ENCODE measurements at regions not wholly inside any gene's neighbourhood (a gene's known extent, or its start where the extent isn't known, plus 50 kb on each side); places are given as distances from the start of the nearest gene placed in this dataset.

DNA sequence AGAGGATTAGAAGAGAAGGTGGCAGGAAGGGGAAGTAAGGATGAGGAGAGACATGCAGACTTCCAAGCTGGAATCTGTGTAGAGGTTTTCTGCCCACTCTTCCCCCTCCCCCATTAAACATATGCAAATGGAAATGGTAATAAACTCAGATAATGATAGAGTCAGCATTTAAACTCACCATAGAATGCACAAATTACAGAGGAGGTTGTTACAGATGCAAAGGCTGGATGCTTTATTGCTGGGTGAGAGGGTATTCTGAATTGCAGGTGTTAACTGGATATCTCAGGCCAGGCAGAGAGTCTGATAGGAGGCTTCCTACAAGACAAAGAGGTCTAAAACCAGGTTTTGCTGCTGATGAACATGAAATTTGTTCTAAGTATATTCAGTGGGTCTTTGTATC is 372.5 kb downstream of the SEC16B start:
- intact Hi-C loops (cut with micrococcal nuclease) = no loop called here
- H3K27me3 ChIP-seq (ENCODE audit: control insufficient read depth, insufficient read depth, low read length) = no peaks in the 10 kb centered on the region
- no peaks in the 10 kb centered on the region for H3K9me3 ChIP-seq (ENCODE audit: control insufficient read depth, insufficient read depth, low read length)

More for the DNA sequence above, 372.5 kb downstream of the SEC16B start:
- no peak overlapping the region for H2AK9ac ChIP-seq (replicated peaks; ENCODE audit: low read depth, low read length, poor library complexity)
- BruUV-seq (replicated peaks) = no TSS peak
- no peak overlapping the region for H3K27ac ChIP-seq (ENCODE audit: insufficient read depth, low read length)
- CTCF ChIA-PET = no interaction called here
- no peaks in the 10 kb centered on the region for H4K20me1 ChIP-seq (ENCODE audit: insufficient read depth, low read length)
- no peak overlapping the region for H3K9ac ChIP-seq (ENCODE audit: low read depth, low read length)
- H3K56ac ChIP-seq (ENCODE audit: extremely low read depth, insufficient read depth, low read length) = no peak overlapping the region
- H3K79me1 ChIP-seq (ENCODE audit: low read depth in 1 of 2, low read length in 2 of 2) = no peaks in the 10 kb centered on the region
- POLR2A ChIA-PET (ENCODE audit: unreplicated experiment) = no interaction called here
- H3K14ac ChIP-seq (replicated peaks; ENCODE audit: low read depth, low read length) = no peak overlapping the region
- H3K4me1 ChIP-seq (ENCODE audit: control insufficient read depth, insufficient read depth, low read length) = no peaks in the 10 kb centered on the region
- no peak overlapping the region for H4K8ac ChIP-seq (ENCODE audit: low read depth in 2 of 2, low read length in 2 of 2)
- H3K36me3 ChIP-seq (ENCODE audit: control insufficient read depth, insufficient read depth, low read length) = no peaks in the 10 kb centered on the region
- no peak overlapping the region for H3K18ac ChIP-seq (ENCODE audit: low read depth, low read length)
- no peak for DNase-seq
- H3K23ac ChIP-seq (ENCODE audit: low read depth, low read length) = no peak overlapping the region
- H2BK120ac ChIP-seq (ENCODE audit: low read depth, low read length) = no peak overlapping the region
- no peak overlapping the region for H2AFZ ChIP-seq (replicated peaks; ENCODE audit: low read length, poor library complexity)
- no peak overlapping the region for H2AK5ac ChIP-seq (ENCODE audit: low read depth, low read length)
- ATAC-seq (ENCODE audit: low read depth) = no peak
- no peak overlapping the region for H2BK20ac ChIP-seq (ENCODE audit: low read depth, low read length)
- TF ChIP-seq RCOR1 (IDR thresholded peaks at IDR 0.05; ENCODE audit: insufficient replicate concordance, low read length) (no peak), MAZ (IDR thresholded peaks at IDR 0.05; ENCODE audit: borderline replicate concordance, low read depth, low read length) (no peak), NFE2L2 (IDR thresholded peaks at IDR 0.05; ENCODE audit: low read depth, low read length) (no peak), MAFK (IDR thresholded peaks at IDR 0.05; ENCODE audit: low read depth, low read length) (no peak), CHD1 (IDR thresholded peaks at IDR 0.05; ENCODE audit: low read depth, low read length) (no peak), CEBPB (IDR thresholded peaks at IDR 0.05; ENCODE audit: low read depth, low read length) (no peak)
- TF ChIP-seq, protein P1, sequence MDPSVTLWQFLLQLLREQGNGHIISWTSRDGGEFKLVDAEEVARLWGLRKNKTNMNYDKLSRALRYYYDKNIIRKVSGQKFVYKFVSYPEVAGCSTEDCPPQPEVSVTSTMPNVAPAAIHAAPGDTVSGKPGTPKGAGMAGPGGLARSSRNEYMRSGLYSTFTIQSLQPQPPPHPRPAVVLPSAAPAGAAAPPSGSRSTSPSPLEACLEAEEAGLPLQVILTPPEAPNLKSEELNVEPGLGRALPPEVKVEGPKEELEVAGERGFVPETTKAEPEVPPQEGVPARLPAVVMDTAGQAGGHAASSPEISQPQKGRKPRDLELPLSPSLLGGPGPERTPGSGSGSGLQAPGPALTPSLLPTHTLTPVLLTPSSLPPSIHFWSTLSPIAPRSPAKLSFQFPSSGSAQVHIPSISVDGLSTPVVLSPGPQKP (IDR thresholded peaks at IDR 0.05; ENCODE audit: borderline replicate concordance, low read depth, low read length) = no peak
- no peaks in the 10 kb centered on the region for H3K9me1 ChIP-seq (ENCODE audit: insufficient read depth, low read length)
- in situ Hi-C loops (cut with MboI; ENCODE audit: low sequenced_read_pairs) = no loop called here
- H3K4me3 ChIP-seq (ENCODE audit: insufficient read depth, low read depth, low read length) = no peak overlapping the region
- H3K4me2 ChIP-seq (ENCODE audit: low read depth, low read length) = no peak overlapping the region
- no peak overlapping the region for H2BK15ac ChIP-seq (ENCODE audit: low read depth, low read length)
- dilution Hi-C loops (cut with HindIII; ENCODE audit: low sequenced_read_pairs, unreplicated experiment) = no loop called here
- no peak overlapping the region for H4K5ac ChIP-seq (ENCODE audit: low read depth, low read length)
- H3K4ac ChIP-seq (ENCODE audit: low read depth, low read length) = no peak overlapping the region
- H2BK5ac ChIP-seq (ENCODE audit: low read depth, low read length, poor library complexity, severe bottlenecking) = no peak overlapping the region
- no peak overlapping the region for H4K91ac ChIP-seq (ENCODE audit: insufficient read depth, low read depth, low read length)
